GM03348 (cell line): ENCODE measurements at regions not wholly inside any gene's neighbourhood (a gene's known extent, or its start where the extent isn't known, plus 50 kb on each side); places are given as distances from the start of the nearest gene placed in this dataset.

ENCODE experiments used
- DNase-seq: peaks from one replicate; pipeline ENCODE4 v3.0.0; 2012; ENCODE audit warnings: low spot score

DNA sequence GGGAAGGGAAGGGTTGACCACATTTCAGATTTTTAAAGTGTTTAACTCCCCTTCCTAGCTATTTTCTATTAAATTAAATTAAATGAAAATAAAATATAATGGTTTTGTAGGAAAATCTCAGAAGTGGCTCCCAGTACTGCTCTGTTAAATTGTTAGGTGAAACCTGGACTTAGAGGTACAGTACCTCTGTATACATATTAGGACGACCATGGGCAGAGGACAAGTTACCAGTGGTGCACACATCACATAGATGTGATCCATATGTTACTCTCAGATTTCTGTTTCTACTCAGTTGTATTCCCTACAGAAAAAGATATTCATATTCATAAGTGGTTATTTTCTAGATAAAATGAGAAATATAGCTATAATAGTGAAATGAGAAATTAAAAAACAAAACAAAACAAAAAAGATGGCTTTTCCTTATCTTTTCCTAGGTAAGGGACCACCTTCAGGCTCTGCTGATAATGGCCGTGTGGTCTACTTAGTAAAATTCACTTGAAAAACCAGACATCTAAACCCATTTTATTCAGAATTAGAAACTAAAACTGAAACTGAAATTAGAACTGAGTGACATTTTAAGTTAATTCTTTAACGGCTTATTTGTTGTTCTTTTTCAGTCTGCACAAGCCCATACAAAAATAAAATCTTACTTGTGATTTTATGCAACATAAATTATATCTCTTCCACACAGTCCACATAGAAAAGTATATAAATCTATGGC lies 832.5 kb upstream of the CHAC2 start:
- DNase-seq: no peak

DNA sequence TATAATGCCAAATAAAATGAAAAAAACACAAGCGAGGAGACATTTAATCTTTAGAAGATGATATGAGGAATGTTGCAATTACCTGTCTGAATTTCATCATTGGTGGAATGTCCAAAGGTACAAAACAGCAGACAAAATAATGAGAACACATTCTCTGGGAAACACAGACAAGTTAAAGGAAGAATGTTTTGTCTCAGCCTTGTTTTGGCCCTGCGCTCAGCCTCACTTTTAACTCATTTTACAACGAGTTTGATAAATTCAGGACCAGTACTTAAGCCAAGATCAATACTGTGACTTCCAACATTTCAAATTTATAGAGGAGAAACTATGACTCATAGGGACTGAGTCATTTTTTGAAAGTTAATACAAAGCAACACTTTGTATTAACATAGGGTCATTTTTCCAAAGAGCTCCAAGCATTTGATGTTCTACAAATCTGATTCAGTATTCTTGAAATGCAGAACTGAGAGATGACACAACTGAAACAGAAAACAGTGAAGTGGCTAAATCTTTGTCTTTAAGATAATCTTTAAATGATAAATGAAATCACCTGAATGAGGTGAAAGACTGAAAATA lies 833.2 kb upstream of the CHAC2 start:
- peak; percentile 6 for DNase-seq

DNA sequence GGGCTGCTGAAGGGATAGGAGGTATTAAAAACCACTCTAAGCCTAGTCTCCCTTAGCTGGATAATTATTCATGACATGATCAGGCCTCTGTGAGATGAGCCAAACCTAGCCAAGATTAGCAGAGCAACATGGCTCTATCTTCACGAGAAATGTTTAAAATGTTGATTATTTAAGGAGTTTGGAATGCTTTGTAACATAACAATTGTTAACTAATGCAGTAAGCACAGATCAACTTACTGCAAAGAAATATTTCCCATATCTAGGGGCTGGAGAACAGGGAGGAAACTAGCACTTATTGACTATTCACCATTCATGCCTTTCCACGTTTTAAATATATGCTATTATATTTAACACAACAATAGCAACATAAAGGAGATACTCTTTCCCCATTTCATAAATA lies 833.7 kb upstream of the CHAC2 start:
- DNase-seq: no peak

DNA sequence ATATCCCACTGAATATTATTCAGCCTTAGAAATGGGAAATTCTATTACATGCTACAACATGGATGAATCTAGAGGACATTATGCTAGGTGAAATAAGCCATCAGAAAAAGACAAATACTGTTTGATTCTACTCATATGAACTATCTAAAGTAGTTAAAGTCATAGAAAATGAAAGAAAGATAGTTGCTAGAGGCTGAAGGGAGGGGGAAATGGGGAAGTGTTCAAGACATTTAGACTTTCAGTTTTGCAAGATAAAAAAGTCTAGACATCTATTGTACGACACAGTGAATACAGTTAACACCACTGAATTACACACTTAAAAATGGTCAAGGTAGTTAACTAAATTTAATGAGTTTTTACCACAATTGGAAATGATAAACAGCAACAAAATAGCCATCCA lies 835.9 kb upstream of the CHAC2 start:
- DNase-seq: no peak

DNA sequence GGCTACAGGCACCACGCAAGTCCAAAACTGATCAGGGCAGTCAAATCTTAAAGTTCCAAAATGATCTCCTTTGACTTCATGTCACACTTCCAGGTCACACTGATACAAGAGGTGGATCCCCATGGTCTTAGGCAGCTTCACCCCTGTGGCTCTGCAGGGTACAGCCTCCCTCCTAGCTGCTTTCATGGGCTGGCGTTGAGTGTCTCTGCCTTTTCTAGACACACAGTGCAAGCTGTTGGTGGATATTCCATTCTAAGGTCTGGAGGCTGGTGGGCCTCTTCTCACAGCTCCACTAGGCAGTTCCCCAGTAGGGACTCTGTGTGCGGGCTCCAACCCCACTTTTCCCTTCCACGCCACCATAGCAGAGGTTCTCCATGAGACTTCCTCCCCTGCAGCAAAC lies 838.2 kb upstream of the CHAC2 start:
- DNase-seq: no peak

DNA sequence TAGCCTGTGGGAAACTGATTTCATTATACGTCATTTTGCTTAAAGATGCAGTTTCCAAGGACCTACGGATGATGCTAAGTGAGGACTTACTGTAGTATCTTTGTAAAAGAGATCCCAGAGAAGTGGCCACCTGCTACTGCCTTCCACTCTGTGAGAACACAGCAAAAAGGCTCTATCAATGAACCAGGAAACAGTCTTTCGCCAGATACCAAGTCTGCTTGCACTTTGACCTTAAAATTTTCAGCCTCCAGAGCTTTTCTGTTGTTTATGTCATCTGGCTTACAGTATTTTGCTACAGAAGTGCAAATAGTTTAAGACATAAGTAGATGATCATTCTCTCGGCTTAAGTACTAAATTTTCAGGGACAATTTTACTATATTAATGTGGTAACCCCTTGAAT lies 847.9 kb upstream of the CHAC2 start:
- DNase-seq: no peak

DNA sequence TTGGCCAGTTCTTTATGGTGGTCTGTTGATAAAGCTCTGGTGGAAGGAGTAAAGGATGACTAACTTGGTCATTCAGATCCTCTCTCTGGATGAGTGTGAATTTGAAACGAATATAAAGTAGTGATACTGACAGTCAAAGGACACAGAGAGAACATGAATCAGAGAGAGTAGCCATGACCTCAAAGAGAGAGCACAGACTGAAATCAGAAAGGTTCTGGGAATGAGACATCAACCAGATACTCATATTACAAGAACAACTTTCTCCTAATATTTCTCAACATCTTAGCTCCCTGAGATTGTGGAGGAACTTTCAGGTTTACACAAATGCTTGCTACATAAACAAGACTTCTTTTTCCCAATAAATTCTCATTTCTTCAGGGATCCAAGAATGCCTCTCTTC lies 849.1 kb upstream of the CHAC2 start:
- DNase-seq: no peak

DNA sequence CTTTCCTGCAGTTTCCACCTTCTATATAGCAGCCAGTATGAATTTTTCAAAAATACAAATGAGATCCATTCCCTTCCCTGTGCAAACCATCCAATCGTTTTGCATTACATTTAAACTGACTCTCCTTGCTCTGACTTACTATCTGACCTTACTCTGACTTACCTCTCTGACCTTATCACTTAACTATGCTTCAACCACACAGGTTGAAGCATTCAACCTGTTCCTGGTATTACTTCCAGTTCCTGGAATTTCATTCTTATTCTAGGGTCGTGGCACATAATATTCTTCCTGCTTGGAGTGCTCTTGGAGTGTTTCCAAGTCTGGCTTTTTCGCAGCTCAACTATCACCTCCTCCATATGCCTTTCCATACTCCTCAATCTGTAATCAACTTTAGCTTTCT lies 850.6 kb upstream of the CHAC2 start:
- DNase-seq: no peak

DNA sequence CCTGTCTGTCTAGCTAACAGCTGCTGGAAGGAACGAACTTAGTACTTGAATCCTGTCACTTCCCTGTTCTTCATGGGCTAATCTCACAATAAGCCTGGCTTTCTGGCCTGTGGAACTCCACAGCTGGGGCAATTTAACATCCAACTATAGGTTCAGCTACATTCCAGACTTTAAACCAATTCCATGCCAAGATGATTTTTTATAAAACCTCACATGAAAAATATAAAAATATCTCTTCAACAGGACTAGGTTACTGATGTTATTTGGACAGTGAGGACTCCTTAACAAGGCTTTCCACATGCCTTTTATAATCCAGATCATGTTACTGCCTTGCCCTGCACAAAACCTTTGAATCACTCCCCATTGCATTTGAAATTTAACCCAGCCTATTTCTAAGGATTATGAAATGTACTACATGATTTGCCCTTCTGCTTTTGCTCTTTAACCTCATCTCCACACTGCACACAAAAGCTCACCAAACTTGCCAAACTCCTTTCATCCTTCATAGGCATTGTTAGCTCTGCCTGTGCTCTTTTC lies 863.2 kb upstream of the CHAC2 start:
- no peak for DNase-seq

DNA sequence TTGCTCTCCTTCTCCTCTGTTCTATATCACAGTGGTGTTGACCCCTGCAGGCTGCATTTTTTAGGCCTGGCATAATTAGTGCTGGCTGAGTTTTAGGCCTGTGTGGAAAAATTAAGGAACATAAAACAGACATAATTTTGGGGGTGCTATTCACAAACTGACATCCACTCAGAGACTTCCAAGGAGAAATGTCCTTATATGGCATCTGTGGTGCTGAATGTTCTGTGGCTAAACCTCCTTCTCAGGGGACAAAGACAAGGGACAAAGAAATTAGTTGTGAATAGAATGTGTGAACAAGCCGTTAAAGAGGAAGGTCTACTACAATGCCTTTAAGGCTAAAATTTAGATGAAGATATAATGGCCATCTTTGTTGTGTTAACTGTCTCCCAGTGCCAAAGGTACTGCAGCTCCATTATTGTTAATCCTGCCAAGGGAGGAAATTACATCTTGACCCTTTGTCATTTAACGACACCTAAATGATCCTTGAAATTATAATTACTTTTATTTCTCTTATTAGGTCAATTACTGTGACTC lies 870.0 kb upstream of the CHAC2 start:
- no peak for DNase-seq

DNA sequence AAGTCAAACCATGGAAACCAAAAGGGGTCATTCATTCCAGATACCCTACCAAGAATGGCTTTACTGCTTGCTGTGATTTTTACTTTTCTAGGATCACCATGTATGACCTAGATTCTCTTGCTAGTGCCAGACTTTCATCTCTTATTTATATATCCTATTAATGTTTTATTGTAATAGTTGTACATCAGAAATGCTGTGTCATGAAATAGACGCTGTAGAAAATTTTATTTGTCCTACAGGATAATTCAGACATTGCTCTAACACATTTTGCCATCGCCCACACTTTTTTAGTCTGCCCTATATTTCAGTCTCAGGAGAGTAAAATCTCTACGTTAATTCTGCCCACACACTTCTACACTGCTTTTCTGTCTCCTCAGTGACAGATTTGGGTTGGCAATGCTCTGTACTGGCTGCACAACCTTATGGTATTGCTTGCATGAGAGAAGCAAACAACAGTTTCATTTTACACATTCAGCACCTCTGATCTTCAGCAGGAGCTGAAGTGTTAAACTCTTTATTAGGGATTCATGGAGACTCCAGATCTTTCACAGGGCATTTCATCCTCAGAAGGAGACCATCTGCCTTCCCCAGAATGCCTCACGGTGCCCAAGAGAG lies 871.8 kb upstream of the CHAC2 start:
- no peak for DNase-seq

DNA sequence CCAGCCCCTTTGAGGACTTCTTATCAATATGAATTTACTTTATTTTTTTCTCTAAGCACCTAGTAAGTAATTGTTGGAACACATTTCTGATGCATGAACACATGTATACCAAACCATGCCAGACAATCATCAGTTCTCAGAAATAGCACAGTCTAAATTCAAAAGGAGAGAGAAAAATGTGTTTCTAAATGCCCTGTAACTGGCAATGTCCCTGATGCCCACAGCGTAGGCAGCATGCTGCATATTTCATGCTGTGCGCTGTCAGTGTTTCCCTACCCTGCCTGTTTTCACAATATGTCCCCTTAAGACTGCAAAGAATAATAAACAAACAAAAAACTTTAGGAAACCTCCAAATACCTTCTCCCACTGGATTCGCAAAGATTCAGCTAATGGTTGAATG lies 881.0 kb upstream of the CHAC2 start:
- no peak for DNase-seq

DNA sequence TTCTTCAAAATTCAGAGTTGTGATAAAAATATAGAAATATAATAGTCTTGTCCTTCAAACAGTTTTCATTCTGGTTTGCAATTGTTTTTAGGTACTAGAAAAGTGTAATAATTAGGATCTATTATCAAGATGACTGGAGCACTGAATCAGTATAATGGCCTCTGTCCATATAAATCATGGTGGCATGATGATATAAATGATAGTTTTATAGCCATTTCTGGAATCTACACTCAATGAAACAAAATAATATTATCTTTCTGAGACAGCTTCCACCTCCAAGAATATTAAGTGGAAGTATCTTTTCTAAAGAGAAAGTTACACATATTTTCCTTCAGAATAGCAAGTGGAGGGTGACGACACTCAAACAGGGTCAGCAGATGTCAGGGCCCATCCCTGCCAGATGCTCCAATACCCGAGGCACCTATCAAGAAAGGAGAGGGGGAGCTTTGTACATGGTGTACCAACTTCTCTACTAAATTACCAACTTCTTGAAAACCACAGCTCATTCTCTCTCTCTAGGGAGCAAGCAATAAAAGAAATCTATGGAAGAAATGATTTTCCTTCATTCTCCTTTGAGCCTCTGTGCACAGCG lies 882.7 kb upstream of the CHAC2 start:
- DNase-seq: no peak

DNA sequence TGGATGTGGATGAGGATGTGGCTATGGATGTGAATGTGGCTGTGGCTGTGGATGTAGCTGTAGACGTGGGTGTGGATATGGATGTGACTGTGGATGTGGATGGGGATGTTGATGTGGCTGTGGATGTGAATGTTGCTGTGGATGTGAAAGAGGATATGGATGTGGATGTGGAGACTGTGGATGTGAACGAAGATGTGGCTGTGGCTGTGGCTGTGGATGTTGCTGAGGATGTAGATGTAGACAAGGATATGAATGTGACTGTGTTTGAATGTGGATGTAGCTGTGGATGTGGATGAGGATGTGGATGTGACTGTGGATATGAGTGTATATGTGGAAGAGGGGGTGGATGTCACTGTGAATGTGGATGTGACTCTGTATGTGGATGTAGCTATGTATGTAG lies 884.6 kb upstream of the CHAC2 start:
- no peak for DNase-seq

DNA sequence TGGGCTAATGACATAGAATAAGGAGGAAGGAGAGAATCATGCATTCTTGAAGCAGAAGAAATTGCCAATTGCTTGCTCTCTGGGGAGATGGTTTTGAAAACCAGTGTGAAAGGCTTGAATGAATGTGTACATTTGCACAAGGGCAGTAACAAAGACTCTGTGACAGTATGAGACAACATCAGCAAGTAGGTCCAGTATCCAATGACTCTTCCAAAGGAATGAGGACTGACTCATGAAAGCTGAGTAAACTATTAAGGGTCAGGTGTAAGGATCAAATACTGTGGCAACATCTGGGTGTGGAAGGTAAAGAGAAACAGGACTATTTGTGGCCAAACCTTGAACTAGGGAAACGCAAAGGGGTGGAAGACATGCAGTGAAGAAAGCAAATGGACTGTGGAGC lies 886.0 kb upstream of the CHAC2 start:
- DNase-seq: no peak

DNA sequence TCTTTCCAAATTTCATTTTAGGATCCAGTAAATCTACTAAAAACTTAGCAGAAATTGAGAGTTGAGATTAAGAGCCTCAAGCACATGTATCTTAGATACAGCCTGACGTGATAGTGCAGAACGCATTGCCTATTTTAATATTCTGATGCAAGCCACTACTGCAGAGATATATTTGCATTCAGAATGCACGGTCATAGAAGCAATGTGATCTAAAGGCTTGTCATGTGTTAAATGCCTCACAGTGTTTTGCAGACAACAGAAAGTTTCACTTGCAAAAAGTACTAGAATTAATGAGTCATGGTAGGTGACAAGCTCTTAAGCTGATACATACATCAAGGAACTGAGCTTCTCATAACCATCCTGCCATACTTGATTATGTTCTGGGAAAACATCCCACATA lies 886.7 kb upstream of the CHAC2 start:
- DNase-seq: no peak

DNA sequence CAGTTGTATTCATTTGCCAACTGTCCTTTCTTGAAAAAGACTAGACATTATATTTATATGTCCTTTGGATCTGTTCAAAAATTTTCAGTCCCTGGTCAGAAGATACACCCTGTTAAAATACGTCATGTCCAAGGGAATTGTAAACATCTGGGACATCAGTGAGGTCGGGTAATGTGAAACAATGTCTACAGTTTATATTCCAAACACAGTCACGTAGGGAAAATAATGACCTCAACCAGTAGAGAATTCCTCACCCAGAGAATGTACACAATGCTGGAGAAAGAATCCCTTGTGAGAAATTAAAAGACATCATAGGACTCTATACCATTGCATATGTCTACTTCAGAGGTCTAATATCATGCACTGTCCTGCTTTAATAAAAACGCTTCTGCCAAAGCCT lies 888.0 kb upstream of the CHAC2 start:
- DNase-seq: no peak

DNA sequence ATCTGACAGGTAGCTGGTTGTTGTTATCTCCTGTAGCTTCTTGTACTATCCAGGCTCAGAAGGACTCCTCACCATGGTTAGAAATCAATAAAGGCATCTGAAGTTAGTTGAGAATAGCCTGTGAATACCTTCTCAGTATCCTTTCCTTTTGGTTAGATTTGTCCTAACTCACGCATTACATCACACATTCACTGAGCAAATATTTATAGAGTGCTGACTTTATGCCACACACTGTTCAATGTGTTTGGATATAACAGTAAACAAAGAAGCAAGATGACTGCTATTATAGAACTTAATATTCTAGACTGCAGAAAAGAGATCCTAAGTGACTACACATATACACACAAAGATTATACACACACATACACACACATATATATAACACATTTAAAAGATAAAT lies 889.9 kb upstream of the CHAC2 start:
- DNase-seq: no peak

DNA sequence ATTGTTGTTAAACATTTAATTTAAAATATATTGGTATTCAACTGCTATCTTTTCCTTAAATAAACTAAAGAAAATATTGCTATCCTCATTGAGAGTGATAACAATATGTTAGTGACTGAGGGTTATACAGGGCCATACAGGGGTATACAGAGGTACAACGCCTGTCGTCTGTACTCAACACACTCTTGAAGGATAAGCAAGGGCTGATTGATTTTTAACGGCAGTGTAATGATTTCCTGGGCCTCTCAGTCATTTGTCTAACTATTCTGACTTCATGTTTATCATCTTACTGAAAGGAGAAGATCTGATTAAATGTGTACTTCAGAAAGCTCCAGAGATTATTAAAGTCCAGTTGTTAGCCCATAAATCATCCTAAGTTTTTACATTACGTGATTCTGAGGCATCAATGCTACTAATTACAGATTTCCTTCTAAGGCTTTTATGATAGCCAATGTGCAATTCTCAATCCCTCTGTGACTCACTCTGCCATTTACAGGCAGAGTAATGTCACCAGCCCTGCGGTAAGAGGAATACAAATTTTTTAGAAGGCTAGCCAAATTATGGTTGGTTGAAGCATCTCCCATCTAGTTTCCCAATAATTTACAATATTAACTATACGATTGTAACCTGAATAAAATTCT lies 893.0 kb upstream of the CHAC2 start:
- no peak for DNase-seq

DNA sequence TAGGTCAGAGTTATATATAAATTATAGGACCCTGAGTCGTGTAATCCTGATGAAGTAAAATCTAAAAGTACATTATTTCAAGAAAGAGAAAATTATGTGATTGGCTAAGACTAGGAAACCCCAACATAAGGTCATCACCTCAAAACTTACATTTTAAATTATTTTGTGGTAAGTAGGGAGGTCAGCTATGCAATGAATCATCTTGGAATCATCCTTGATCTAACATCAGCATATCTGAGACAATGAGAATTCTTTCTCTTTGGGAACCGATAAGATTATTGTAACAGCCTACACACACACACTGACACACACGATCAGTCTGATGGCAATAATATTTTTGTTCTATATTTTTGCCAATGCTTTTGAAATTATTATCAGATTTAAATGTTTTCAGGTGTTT lies 904.8 kb upstream of the CHAC2 start:
- peak; percentile 4 for DNase-seq

DNA sequence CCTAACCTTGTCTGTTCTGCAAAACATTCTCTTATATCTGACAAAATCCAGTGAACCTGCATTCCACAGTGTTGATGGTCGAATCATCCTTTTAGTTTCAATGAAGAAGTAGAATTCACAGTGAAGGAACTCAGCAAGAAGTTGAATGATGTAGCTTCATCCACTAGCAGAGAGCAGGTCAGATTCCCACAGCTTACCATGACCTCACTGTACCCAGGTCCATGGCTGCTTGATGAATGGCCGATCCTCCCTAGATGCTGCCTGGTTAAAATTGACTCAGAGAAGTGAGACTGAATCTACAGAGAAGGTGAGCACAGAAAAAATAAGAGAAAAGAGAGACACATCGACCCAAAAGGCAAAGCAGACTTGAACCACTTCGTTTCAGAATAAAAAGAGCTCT lies 906.0 kb upstream of the CHAC2 start:
- no peak for DNase-seq

DNA sequence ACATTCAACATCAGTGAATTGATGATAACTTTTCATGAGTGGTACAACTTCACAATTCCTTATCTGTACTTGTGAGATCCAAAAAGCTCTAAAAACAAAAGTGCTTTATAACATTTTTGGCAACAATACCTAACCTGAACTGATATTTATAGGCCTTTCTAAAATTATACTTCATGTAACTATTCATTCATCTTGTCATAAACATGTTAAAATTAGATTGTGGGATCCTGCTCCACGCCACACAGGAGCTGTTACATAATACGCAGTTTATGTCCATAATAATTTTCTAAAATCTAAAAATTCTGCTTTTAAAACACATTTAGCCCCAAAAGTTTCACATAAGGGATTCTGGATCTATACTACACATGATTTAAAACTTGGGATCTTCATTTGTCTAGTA lies 908.5 kb upstream of the CHAC2 start:
- no peak for DNase-seq

DNA sequence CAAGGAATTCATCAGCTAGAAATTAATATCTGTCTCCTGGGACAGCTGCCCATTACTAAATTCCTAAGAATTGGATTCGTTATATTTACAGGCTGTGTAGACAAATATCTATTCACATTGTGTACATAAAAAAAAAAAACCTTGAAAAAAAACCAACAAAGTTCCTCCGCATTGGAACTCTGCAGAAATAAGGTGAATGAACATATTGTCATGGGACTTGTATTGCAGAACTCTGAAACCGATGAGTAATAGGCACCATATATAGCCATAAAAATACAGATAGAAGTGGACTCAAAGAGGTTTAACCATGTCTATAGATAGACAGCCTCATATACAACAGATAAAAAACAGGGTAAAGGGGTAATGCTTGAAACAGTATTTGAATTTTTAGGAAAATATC lies 909.9 kb upstream of the CHAC2 start:
- no peak for DNase-seq
